ENCODE measurements at regions not wholly inside any gene's neighbourhood (a gene's known extent, or its start where the extent isn't known, plus 50 kb on each side); places are given as distances from the start of the nearest gene placed in this dataset.

DNA sequence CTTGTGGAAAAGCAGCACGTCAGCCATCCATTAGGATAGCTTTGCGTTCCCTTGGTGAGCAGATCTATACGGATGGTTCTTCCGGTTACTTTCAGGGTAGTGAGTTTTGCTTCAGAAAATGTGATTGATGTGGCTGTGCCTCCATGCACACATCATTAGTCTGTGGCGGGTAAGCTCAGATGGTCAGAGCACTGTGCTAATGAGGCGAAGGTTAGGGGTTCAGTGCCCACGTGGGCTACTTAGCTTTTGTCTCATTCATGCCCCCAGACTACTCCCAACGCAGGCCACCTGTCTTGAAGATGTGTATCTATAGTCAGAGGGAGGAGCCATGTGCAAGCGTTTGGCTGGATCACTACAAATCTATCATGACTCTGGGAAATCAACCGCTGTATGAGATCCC is 322.8 kb upstream of the POU3F3 start:
- H3K36me3 ChIP-seq (replicated peaks) = no peaks in the 10 kb centered on the region
- no peak for DNase-seq
- H3K27me3 ChIP-seq (replicated peaks) = no peaks in the 10 kb centered on the region
- TF ChIP-seq, protein P1, sequence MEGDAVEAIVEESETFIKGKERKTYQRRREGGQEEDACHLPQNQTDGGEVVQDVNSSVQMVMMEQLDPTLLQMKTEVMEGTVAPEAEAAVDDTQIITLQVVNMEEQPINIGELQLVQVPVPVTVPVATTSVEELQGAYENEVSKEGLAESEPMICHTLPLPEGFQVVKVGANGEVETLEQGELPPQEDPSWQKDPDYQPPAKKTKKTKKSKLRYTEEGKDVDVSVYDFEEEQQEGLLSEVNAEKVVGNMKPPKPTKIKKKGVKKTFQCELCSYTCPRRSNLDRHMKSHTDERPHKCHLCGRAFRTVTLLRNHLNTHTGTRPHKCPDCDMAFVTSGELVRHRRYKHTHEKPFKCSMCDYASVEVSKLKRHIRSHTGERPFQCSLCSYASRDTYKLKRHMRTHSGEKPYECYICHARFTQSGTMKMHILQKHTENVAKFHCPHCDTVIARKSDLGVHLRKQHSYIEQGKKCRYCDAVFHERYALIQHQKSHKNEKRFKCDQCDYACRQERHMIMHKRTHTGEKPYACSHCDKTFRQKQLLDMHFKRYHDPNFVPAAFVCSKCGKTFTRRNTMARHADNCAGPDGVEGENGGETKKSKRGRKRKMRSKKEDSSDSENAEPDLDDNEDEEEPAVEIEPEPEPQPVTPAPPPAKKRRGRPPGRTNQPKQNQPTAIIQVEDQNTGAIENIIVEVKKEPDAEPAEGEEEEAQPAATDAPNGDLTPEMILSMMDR (IDR thresholded peaks at IDR 0.05; ENCODE audit: low read depth, low read length, missing control alignments) = no peak
- H3K4me3 ChIP-seq (ENCODE audit: low read depth, low read length) = no peak overlapping the region
- in situ Hi-C loops (cut with HindIII; ENCODE audit: low pct_ligation_motif_present, low sequenced_read_pairs) = no loop called here
- H3K27ac ChIP-seq = no peak overlapping the region

GRCh38 chr2:104537116-104537515 is 316.8 kb upstream of the POU3F3 start:
- Histone ChIP-seq H3K27me3 (replicated peaks) (no peaks in the 10 kb centered on the region), H3K27ac (no peak overlapping the region), H3K4me3 (ENCODE audit: low read depth, low read length) (no peak overlapping the region), H3K36me3 (replicated peaks) (no peaks in the 10 kb centered on the region)
- in situ Hi-C loops (cut with HindIII; ENCODE audit: low pct_ligation_motif_present, low sequenced_read_pairs) = no loop called here
- no peak for DNase-seq
- TF ChIP-seq, protein P1 (IDR thresholded peaks at IDR 0.05; ENCODE audit: low read depth, low read length, missing control alignments) = no peak

DNA sequence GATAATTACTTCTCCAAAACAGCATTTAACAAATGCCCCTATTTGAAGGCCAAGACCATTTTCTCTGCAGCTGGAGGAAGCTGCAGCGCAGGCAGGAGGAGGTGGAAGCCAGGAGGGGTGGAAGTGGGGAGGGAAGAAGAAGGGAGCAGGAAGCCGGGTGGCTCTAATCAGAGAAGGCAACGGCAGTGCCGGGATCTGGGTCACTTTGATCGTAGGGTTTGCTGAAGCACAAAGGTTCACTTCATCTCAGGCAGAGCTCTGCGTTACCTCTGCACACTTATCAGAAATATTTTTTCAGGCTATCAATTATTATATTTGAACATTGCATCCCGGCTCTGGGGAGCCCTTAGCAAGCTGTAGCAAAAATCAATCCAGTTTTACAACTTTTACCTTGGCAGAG is 315.8 kb upstream of the POU3F3 start:
- H3K4me3 ChIP-seq (ENCODE audit: low read depth, low read length) = no peak overlapping the region
- TF ChIP-seq, protein P1 (IDR thresholded peaks at IDR 0.05; ENCODE audit: low read depth, low read length, missing control alignments) = no peak
- no peak overlapping the region for H3K27ac ChIP-seq
- in situ Hi-C loops (cut with HindIII; ENCODE audit: low pct_ligation_motif_present, low sequenced_read_pairs) = no loop called here
- DNase-seq = no peak
- H3K36me3 ChIP-seq (replicated peaks) = no peaks in the 10 kb centered on the region
- H3K27me3 ChIP-seq (replicated peaks) = no peaks in the 10 kb centered on the region

- Histone ChIP-seq H3K4me3 (ENCODE audit: low read depth, low read length) (no peak overlapping the region), H3K27ac (no peak overlapping the region), H3K36me3 (replicated peaks) (no peaks in the 10 kb centered on the region), H3K27me3 (replicated peaks) (no peaks in the 10 kb centered on the region)
- in situ Hi-C loops (cut with HindIII; ENCODE audit: low pct_ligation_motif_present, low sequenced_read_pairs) = no loop called here
- DNase-seq = no peak
- TF ChIP-seq, protein P1 (IDR thresholded peaks at IDR 0.05; ENCODE audit: low read depth, low read length, missing control alignments) = no peak
Observed at GRCh38 chr2:104539649-104540048, 314.3 kb upstream of the POU3F3 start.

GRCh38 chr2:104545055-104545454 is 308.9 kb upstream of the POU3F3 start:
- DNase-seq = no peak
- Histone ChIP-seq H3K4me3 (ENCODE audit: low read depth, low read length) (no peak overlapping the region), H3K27ac (no peak overlapping the region), H3K36me3 (replicated peaks) (no peaks in the 10 kb centered on the region), H3K27me3 (replicated peaks) (no peaks in the 10 kb centered on the region)
- in situ Hi-C loops (cut with HindIII; ENCODE audit: low pct_ligation_motif_present, low sequenced_read_pairs) = no loop called here
- TF ChIP-seq, protein P1 (IDR thresholded peaks at IDR 0.05; ENCODE audit: low read depth, low read length, missing control alignments) = no peak

DNA sequence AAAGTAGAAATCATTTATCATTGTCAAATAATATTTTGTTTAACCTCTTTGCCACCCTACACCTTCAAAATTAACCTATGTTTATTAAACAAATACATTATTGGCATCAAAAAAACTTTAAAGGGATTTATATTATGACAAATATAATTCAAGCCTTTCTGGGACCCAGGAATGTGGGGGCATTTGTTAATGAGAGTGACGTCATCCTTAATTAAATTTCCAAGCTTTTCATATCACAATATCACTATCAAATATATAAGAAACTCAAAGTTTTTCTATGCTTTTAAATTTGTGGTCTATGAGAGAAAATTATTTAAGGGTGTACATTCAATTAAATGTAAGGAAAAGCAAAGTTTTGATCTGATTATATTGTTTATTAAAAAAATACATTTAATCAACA is 307.4 kb upstream of the POU3F3 start:
- Histone ChIP-seq H3K27ac (no peak overlapping the region), H3K36me3 (replicated peaks) (no peaks in the 10 kb centered on the region), H3K4me3 (ENCODE audit: low read depth, low read length) (no peak overlapping the region), H3K27me3 (replicated peaks) (no peaks in the 10 kb centered on the region)
- DNase-seq = no peak
- TF ChIP-seq, protein P1 (IDR thresholded peaks at IDR 0.05; ENCODE audit: low read depth, low read length, missing control alignments) = no peak
- in situ Hi-C loops (cut with HindIII; ENCODE audit: low pct_ligation_motif_present, low sequenced_read_pairs) = no loop called here
